ENCODE measurements at regions not wholly inside any gene's neighbourhood (a gene's known extent, or its start where the extent isn't known, plus 50 kb on each side); places are given as distances from the start of the nearest gene placed in this dataset.

- TF ChIP-seq POLR2A (IDR thresholded peaks at IDR 0.05) = no peak
- TF ChIP-seq CTCF (IDR thresholded peaks at IDR 0.05 in 8 of 11, conservative IDR thresholded peaks at IDR 0.05 in 3 of 11) = no peak
Observed at GRCh38 chr4:19743115-19743638, 508.5 kb upstream of the SLIT2 start.
